GM18861 (cell line): ENCODE measurements at regions not wholly inside any gene's neighbourhood (a gene's known extent, or its start where the extent isn't known, plus 50 kb on each side); places are given as distances from the start of the nearest gene placed in this dataset.
"Not testable (repeated sequence)": the region's sequence is repeated elsewhere in the genome, so short reads cannot be mapped to it uniquely, and the experiment has no call there.

Source experiments
- ATAC-seq: cut with Tn5 transposase; IDR thresholded peaks from one replicate; pipeline ENCODE4 v1.9.1; 2021; ENCODE audit not compliant: unreplicated experiment

- ATAC-seq: no peak
Observed at GRCh38 chr16:85237817-85238216, 125.5 kb upstream of the CIBAR2 start.

DNA sequence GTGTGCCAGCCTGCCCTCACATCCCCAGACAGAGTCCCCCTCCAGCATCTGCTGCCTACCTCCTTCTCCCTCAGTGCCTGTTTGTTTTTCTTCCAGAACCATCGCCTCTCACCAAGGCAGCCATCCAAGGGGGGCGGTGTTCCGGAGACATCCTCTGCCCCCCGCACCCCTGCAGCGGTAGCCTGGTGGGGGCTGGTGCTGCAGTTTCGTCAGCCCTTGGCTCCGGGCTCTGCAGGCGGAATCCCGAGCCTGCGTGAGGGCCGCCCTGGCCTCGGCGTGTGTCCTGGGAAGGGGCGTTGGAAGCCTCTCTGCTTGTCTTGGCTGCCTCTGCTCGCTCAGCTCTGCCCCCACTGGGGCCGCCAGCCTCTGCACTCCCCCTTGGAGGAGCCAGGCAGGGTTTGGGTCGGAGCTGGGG is 126.0 kb upstream of the CIBAR2 start:
- ATAC-seq: no peak

DNA sequence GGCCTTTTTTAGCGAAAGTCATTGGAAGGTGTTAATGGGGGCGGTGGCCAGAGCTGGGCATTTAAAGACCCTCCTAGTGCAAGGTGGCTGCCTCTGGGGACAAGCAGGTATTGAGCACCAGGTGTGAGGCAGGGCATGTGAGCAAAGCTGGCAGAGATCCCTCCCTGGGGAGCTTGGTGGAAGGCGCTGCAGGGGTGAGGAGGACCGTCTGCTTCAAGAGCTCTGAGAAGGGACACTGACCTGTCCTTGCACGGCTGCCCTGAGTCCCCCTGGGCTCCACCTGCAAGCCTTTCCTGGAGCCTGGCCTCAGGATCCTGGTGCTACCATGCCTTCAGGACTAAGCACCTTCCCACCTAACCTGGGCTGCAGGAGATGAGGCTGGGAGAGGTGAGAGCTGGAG is 127.0 kb upstream of the CIBAR2 start:
- ATAC-seq: no peak

- no peak for ATAC-seq
Observed at GRCh38 chr16:85239871-85240270, 127.6 kb upstream of the CIBAR2 start.

GRCh38 chr16:85240982-85241924 is 129.0 kb upstream of the CIBAR2 start:
- ATAC-seq: no peak

DNA sequence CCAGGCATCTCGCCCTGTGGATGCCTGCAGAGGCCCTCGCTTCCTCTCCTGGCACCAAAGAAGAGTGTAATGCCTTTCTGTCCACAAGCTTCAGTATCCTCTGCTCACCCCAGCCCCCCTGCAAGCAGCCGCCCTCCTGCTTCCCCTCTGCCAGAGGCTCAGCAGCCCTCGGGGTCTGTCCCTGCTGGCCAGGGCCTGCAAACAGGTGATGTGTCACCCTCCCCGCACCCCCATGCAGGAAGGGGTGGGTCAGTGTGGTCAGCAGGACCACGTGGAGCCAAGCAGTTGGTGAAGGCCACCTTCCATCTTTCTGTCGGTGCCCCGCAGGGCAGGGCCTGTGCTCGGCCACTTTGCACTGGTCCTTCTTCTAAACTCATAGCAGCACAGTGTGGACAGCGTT is 129.9 kb upstream of the CIBAR2 start:
- ATAC-seq: no peak

- ATAC-seq: no peak
Observed at GRCh38 chr16:85243308-85243707, 131.0 kb upstream of the CIBAR2 start.

DNA sequence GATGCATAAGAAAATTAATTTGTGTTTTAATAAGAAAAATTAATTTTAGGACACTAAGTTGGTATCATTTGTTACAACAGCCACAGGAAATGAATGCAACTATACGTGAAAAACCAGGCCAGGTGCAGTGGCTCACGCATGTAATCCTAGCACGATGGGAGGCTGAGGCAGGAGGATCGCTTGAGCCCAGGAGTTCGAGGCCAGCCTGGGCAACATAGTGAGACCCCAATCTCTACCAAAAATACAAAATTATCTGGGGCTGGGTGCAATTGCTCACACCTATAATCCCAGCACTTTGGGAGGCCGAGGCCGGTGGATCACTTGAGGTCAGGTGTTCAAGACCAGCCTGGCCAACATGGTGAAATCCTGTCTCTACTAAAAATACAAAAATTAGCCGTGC is 132.2 kb upstream of the CIBAR2 start:
- ATAC-seq: not testable (repeated sequence)

- no peak for ATAC-seq
Observed at GRCh38 chr16:85245307-85246172, 133.3 kb upstream of the CIBAR2 start.

- ATAC-seq: no peak
Observed at GRCh38 chr16:85246473-85246872, 134.2 kb upstream of the CIBAR2 start.

- ATAC-seq: no peak
Observed at GRCh38 chr16:85246973-85247372, 134.7 kb upstream of the CIBAR2 start.

GRCh38 chr16:85248342-85248741 is 136.1 kb upstream of the CIBAR2 start:
- ATAC-seq: no peak

DNA sequence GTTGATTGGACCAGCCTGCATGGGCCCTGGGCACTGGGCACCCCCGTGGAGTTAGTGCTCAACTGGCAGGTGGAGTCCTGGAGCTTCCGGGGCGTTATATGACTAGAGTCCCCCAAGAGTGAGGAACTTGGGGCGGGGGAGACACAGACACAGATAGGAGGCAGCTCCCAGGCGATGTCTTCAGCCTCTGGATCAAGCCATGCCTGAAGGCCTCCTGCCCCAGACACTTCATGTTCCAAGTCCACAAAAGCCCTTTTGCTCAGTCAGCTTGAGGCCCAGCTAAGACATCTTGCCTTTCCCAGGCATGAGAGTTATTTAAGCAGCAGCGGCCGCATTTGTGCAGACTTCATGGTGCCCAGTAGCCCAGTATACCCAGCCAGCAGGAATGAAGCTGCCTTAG is 136.6 kb upstream of the CIBAR2 start:
- ATAC-seq: no peak

- no peak for ATAC-seq
Observed at GRCh38 chr16:85249418-85250146, 137.3 kb upstream of the CIBAR2 start.

DNA sequence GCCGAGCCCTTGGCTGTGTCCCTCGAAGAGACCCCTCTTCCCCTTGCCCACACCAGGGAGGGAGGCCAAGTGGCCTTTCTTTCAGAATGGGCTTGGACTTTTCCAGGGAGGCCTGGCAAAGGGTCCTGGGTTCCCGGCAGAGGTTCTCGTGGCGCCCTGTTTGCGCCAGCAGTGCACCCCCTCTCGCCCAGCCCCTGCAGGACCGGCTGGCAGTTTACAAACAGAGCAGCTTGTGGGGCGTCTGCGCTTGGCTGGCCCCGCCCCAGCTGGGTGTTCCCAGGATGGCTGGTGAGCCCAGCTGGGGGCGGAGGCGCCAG is 137.8 kb upstream of the CIBAR2 start:
- no peak for ATAC-seq

DNA sequence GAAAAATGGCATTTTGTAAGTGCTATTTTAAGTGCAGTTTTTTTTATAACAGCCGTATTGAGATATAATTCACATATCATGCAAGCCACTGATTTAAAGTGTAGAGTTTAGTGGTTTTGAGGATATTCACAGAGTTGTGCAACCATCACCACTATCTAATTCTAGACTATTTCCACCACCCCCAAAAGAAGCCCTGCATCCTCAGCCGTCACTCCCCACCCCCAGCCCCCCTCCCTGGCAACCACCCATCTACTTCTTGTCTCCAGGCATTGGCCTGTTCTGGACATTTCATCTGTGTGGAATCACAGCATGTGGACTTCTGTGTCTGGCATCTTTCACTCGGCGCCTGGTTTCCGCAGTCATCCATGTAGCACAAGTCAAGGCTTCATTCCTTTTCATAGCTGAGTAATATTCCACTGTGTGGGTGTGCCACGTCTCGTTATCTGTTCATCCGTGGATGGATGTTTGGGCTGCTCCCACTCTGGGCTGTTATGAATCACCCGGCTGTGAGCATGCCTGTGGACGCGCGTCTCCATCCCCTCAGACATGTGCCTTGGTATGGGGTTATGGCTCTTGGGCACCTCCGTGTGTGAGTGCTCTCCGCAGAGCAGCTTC is 138.4 kb upstream of the CIBAR2 start:
- no peak for ATAC-seq

DNA sequence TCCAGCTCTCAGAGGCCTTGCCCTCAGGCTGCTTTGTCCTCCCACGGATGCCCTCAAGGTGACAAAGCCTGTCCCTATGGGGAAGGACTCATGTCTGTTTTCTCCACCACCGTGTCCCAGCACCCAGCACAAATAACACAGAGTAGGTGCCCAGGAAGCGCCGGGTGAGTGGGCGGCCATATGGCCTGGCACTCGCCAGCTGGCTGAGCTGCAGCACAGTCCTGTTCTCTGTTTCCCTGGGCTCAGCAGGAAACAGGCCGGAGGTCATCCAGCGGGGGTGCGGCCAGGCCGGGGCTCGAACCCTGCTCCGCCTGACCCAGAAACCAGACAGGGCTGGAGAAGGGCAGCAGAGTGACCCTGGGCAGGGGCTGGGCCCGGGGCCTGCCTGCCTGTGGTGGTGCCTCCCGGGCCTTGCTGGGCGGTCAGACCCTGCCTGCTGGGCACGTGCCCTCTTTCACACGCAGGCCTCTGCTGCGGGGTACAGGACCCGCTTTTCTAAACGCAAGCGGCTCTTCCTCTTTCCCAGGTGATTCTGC is 139.0 kb upstream of the CIBAR2 start:
- ATAC-seq: no peak

- no peak for ATAC-seq
Observed at GRCh38 chr16:85252014-85252413, 139.7 kb upstream of the CIBAR2 start.

- no peak for ATAC-seq
Observed at GRCh38 chr16:85252461-85252860, 140.2 kb upstream of the CIBAR2 start.

DNA sequence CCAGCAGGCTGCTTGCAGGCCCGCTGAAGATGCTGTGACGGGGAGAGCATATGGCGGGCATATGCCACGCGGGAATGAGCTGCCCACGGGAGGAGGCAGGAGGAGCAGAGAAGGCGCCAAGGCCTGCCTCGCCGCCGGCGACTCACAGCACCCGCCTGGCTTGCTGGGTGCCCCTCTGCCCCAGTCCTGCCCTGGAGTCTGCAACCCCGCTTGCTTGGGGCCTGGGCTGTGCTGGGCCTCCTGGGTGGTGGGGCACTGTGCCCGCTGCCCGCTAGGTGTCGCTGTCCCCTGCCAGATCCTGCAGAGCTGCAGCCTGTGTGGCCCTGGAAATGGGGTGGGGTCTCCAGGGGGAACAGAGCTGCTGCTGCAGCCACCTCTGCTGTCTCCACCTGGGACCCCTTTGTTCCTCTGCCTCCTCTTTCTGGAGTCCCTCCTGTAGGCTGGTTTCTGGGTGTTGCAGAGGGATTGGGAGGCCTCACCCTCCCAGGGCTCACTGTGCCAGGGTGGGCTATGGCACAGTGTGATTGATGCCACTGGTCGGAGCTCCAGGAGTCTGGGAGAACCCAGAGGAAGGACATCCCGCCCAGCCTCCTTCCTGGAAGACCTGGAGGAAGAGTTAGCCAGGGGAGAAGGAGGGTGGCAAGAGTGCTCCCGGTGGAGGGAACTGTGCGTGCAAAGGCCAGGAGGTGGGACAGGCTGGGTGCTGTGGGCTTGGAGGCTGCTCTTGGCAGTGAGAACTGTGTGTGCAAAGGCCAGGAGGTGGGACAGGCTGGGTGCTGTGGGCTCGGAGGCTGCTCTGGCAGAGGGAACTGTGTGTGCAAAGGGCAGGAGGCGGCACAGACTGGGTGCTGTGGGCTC is 141.0 kb upstream of the CIBAR2 start:
- no peak for ATAC-seq
